PC-9 (cell line): ENCODE measurements at regions not wholly inside any gene's neighbourhood (a gene's known extent, or its start where the extent isn't known, plus 50 kb on each side); places are given as distances from the start of the nearest gene placed in this dataset.

ENCODE experiments used
- EZH2 ChIP-seq: fragments of 200-600 bp; sonication (generic); IDR thresholded peaks from 2 replicates; pipeline ENCODE4 v1.8.0; 2017; ENCODE audit warnings: antibody characterized with exemption, low read depth
- TF ChIP-seq, protein P1 (sequence below): fragments of 200-600 bp; sonication (generic); conservative IDR thresholded peaks from 2 replicates; pipeline ENCODE4 v1.6.1; 2017; ENCODE audit warnings: mixed run types, antibody characterized with exemption, mild to moderate bottlenecking, moderate library complexity

GRCh38 chr4:104394406-104395167 is 100.1 kb downstream of the CXXC4 start:
- TF ChIP-seq, protein P1, sequence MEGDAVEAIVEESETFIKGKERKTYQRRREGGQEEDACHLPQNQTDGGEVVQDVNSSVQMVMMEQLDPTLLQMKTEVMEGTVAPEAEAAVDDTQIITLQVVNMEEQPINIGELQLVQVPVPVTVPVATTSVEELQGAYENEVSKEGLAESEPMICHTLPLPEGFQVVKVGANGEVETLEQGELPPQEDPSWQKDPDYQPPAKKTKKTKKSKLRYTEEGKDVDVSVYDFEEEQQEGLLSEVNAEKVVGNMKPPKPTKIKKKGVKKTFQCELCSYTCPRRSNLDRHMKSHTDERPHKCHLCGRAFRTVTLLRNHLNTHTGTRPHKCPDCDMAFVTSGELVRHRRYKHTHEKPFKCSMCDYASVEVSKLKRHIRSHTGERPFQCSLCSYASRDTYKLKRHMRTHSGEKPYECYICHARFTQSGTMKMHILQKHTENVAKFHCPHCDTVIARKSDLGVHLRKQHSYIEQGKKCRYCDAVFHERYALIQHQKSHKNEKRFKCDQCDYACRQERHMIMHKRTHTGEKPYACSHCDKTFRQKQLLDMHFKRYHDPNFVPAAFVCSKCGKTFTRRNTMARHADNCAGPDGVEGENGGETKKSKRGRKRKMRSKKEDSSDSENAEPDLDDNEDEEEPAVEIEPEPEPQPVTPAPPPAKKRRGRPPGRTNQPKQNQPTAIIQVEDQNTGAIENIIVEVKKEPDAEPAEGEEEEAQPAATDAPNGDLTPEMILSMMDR, result no peak
- TF ChIP-seq EZH2, result no peak
